Coronary artery (tissue), 2 donors: ENCODE measurements at regions not wholly inside any gene's neighbourhood (a gene's known extent, or its start where the extent isn't known, plus 50 kb on each side); places are given as distances from the start of the nearest gene placed in this dataset.
A peak's percentile ranks its signal among the peaks of the same experiment; 100 is the strongest.

Experiments used
- DNase-seq: peaks from one replicate; pipeline ENCODE4 v3.0.0-alpha.2; 2017; ENCODE audit warnings: low spot score
- H3K27ac ChIP-seq, 2 donors: fragments of 200-600 bp; sonication (generic); one replicate each; pipeline ENCODE4 v1.5.1; 2016 to 2019
- H3K4me3 ChIP-seq: fragments of 200-600 bp; sonication (generic); 2 replicates; pipeline ENCODE4 v1.5.1; 2016; ENCODE audit warnings: mild to moderate bottlenecking, moderate library complexity
- CTCF ChIP-seq: fragments of 200-600 bp; sonication (generic); IDR thresholded peaks from one replicate; pipeline ENCODE4 v1.5.1; 2019; ENCODE audit warnings: antibody characterized with exemption

GRCh38 chr21:34004974-34005373, 68.4 kb upstream of the MRPS6 start:
- no peak for DNase-seq
- peak overlapping the region; percentile 32 to 85 for H3K27ac ChIP-seq
- TF ChIP-seq CTCF, result no peak
- peak overlapping the region; percentile 35 for H3K4me3 ChIP-seq

DNA sequence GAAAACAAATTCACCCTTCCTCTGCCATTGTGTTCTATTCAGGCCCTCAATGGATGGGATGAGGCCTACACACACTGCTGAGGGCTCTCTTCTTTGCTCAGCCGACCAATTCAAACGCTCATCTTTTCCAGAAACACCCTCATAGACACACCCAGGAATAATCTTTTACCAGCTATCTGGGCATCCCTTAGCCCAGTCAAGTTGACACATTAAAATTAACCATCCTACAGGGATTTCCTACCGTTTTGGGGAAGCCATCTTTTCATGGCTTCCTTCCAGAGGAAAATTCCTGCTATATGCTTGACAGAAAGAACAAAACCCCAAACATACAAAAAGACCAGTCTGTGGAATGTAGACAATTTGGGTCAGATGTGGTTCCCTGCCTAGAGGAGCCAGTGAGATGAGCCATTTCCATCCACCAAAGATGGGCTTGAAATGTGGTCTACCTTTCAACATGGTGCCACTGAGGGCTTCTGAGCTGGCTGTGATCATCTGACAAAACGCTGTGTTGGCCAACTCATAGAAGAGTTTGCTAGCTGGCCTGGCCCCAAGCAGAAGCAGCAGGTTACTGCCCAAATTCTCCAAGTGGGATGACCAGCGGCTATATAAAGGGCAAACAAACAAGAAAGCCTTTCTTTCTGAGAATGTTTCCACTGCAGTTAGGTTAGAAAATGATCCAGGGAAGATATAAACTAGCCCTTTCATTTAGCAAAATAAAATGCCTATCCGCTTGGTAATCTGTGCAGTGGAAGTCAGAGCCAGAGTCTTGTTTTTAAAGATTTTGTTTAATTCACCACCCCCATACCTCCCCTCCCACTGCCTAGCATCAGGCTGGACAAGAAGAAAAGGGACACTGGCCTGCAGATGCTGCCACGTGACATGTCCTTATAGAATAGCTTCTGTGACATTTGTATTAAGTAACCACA, 69.1 kb upstream of the MRPS6 start:
- TF ChIP-seq CTCF, result no peak
- peak overlapping the region; percentile 35 for H3K4me3 ChIP-seq
- DNase-seq, result no peak
- H3K27ac ChIP-seq, result peak overlapping the region; percentile 32 to 85

DNA sequence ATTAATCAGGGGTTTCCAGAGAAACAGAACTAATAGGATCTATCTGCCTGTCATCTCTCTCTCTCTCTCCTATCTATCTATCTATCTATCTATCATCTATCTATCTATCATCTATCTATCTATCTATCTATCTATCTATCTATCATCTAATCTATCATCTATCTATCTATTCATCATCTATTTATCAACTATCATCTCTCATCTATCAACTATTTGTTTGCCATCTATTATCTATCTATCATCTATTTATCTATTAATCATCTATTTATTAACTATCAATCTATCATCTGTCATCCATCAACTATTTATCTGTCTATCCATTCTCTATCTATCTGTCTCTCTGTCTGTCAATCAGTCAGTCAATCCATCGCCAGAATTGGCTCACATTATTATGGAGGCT, 70.0 kb upstream of the MRPS6 start:
- DNase-seq, result no peak

DNA sequence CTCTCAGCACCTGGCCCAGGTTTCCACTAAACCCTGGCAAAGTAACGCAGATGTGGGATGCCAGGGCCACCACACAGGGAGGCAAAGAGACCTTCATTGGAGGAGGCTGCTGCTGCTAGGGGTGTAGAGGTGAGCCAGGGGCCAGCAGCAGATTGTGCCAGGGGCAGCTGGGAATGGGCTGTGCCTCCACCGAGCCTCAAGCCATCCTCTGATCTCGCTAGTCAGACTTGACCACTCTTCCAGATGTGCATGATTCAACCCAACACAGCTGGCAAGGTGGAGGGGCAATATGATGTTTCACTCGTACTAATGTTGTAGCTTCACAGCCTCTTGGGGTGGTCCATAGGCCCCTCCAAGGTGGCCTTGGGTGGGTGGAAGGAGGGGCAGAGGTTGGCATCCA, 73.0 kb upstream of the MRPS6 start:
- no peak for TF ChIP-seq CTCF
- DNase-seq, result no peak

More for the DNA sequence above, 70.0 kb upstream of the MRPS6 start:
- no peak for TF ChIP-seq CTCF
- H3K27ac ChIP-seq, result peak overlapping the region in 1 of 2 donors; percentile 85
- no peak overlapping the region for H3K4me3 ChIP-seq

GRCh38 chr21:33998809-33999208, 74.6 kb upstream of the MRPS6 start:
- Histone ChIP-seq H3K4me3 (no peak overlapping the region), H3K27ac (no peak overlapping the region)
- no peak for TF ChIP-seq CTCF
- no peak for DNase-seq

More for the DNA sequence above, 73.0 kb upstream of the MRPS6 start:
- Histone ChIP-seq H3K4me3 (no peak overlapping the region), H3K27ac (no peak overlapping the region)

GRCh38 chr21:33998402-33998801, 75.0 kb upstream of the MRPS6 start:
- no peak overlapping the region for H3K27ac ChIP-seq
- H3K4me3 ChIP-seq, result no peak overlapping the region
- TF ChIP-seq CTCF, result no peak
- no peak for DNase-seq

GRCh38 chr21:33997436-33997835, 75.9 kb upstream of the MRPS6 start:
- DNase-seq, result no peak
- Histone ChIP-seq H3K27ac (no peak overlapping the region), H3K4me3 (no peak overlapping the region)
- no peak for TF ChIP-seq CTCF
